Liver (tissue), 8 donors: ENCODE measurements at regions not wholly inside any gene's neighbourhood (a gene's known extent, or its start where the extent isn't known, plus 50 kb on each side); places are given as distances from the start of the nearest gene placed in this dataset.

Experiments
- DNase-seq: peaks from one replicate; pipeline ENCODE4 v3.0.0-alpha.2; 2017; ENCODE audit warnings: low spot score
- H3K27ac ChIP-seq, 2 donors: one replicate each; pipeline ENCODE4 v1.7.0; 2013; ENCODE audit warnings: inconsistent platforms in 2 of 2, low read length in 2 of 2, control low read depth in 1 of 2, low read depth in 1 of 2, mild to moderate bottlenecking in 1 of 2
- H3K27me3 ChIP-seq, 4 donors: one replicate each; pipeline versions ENCODE4 v1.6.1 to v1.7.0; 2013; ENCODE audit warnings: low read length in 3 of 4, inconsistent platforms in 1 of 4, mild to moderate bottlenecking in 1 of 4, moderate library complexity in 1 of 4; ENCODE audit not compliant: control insufficient read depth in 4 of 4, insufficient read depth in 4 of 4
- H3K36me3 ChIP-seq, 4 donors: one replicate each; pipeline versions ENCODE4 v1.6.1 to v1.7.0; 2013; ENCODE audit warnings: low read length in 3 of 4, mild to moderate bottlenecking in 3 of 4, low read depth in 1 of 4, moderate library complexity in 1 of 4; ENCODE audit not compliant: control insufficient read depth in 4 of 4, insufficient read depth in 3 of 4
- H3K4me1 ChIP-seq, 4 donors: one replicate each; pipeline versions ENCODE4 v1.6.1 to v1.7.0; 2013; ENCODE audit warnings: low read length in 3 of 4, mild to moderate bottlenecking in 3 of 4, moderate library complexity in 1 of 4; ENCODE audit not compliant: control insufficient read depth in 4 of 4, insufficient read depth in 4 of 4
- H3K4me3 ChIP-seq, 3 donors: one replicate each; pipeline versions ENCODE4 v1.6.1 to v1.7.0; 2013; ENCODE audit warnings: low read length in 3 of 3, control low read depth in 1 of 3, low read depth in 1 of 3, mild to moderate bottlenecking in 1 of 3
- H3K9ac ChIP-seq, 2 donors: one replicate each; pipeline ENCODE4 v1.7.0; 2013; ENCODE audit warnings: low read length in 2 of 2, mild to moderate bottlenecking in 2 of 2, moderate library complexity in 2 of 2, control low read depth in 1 of 2, low read depth in 1 of 2
- H3K9me3 ChIP-seq, 4 donors: one replicate each; pipeline versions ENCODE4 v1.6.1 to v1.7.0; 2013; ENCODE audit warnings: low read length in 3 of 4; ENCODE audit not compliant: control insufficient read depth in 4 of 4
- ATF3 ChIP-seq: IDR thresholded peaks from 2 replicates; pipeline ENCODE4 v1.6.1; 2016; ENCODE audit warnings: antibody characterized with exemption
- CTCF ChIP-seq: fragments of 150-350 bp; IDR thresholded peaks from 2 replicates; pipeline ENCODE4 v1.5.1; 2017; ENCODE audit warnings: improper control_type of control experiment, low read depth, low read length; ENCODE audit not compliant: missing input control
- EGR1 ChIP-seq, 2 donors: IDR thresholded peaks; 2 replicates each; pipeline ENCODE4 v1.6.1; 2016 to 2018; ENCODE audit warnings: antibody characterized with exemption in 2 of 2, low read depth in 2 of 2
- FOXA1 ChIP-seq: IDR thresholded peaks from 2 replicates; pipeline ENCODE4 v1.6.1; 2016; ENCODE audit warnings: antibody characterized with exemption
- FOXA2 ChIP-seq: IDR thresholded peaks from 2 replicates; pipeline ENCODE4 v1.6.1; 2016; ENCODE audit warnings: antibody characterized with exemption
- GABPA ChIP-seq, 2 donors: IDR thresholded peaks in 1 of 2; conservative IDR thresholded peaks in 1 of 2; 2 replicates each; pipeline ENCODE4 v1.6.1; 2016; ENCODE audit warnings: antibody characterized with exemption in 2 of 2, mild to moderate bottlenecking in 1 of 2, moderate library complexity in 1 of 2
- HNF4A ChIP-seq, 2 donors: conservative IDR thresholded peaks; 2 replicates each; pipeline ENCODE4 v1.6.1; 2016; ENCODE audit warnings: antibody characterized with exemption in 2 of 2, mild to moderate bottlenecking in 2 of 2
- HNF4G ChIP-seq: IDR thresholded peaks from 2 replicates; pipeline ENCODE4 v1.6.1; 2016; ENCODE audit warnings: antibody characterized with exemption
- JUND ChIP-seq, 2 donors: IDR thresholded peaks; 2 replicates each; pipeline ENCODE4 v1.6.1; 2016; ENCODE audit warnings: antibody characterized with exemption in 2 of 2
- MAX ChIP-seq: IDR thresholded peaks from 2 replicates; pipeline ENCODE4 v1.6.1; 2016; ENCODE audit warnings: antibody characterized with exemption
- NR2F2 ChIP-seq: IDR thresholded peaks from 2 replicates; pipeline ENCODE4 v1.6.1; 2016; ENCODE audit warnings: antibody characterized with exemption
- RAD21 ChIP-seq, 2 donors: IDR thresholded peaks; 2 replicates each; pipeline ENCODE4 v1.6.1; 2016; ENCODE audit warnings: antibody characterized with exemption in 2 of 2, mild to moderate bottlenecking in 2 of 2
- RXRA ChIP-seq, 2 donors: IDR thresholded peaks; 2 replicates each; pipeline ENCODE4 v1.6.1; 2017 to 2018; ENCODE audit warnings: antibody characterized with exemption in 2 of 2, mild to moderate bottlenecking in 1 of 2
- SP1 ChIP-seq: IDR thresholded peaks from 2 replicates; pipeline ENCODE4 v1.6.1; 2018; ENCODE audit warnings: antibody characterized with exemption, mild to moderate bottlenecking
- TAF1 ChIP-seq: conservative IDR thresholded peaks from 2 replicates; pipeline ENCODE4 v1.6.1; 2016; ENCODE audit warnings: antibody characterized with exemption, mild to moderate bottlenecking
- YY1 ChIP-seq: IDR thresholded peaks from 2 replicates; pipeline ENCODE4 v1.6.1; 2016; ENCODE audit warnings: antibody characterized with exemption, mild to moderate bottlenecking
- ZBTB33 ChIP-seq: IDR thresholded peaks from 2 replicates; pipeline ENCODE4 v1.6.1; 2016; ENCODE audit warnings: antibody characterized with exemption
- WGBS: extraction: QIAGEN DNeasy Blood & Tissue Kit; methylation state at CpG from one replicate; pipeline ENCODE4 v1.1.7; 2013; 5-methylcytosine and 5-hydroxymethylcytosine counted together
- TF ChIP-seq, protein P1 (sequence below): IDR thresholded peaks from 2 replicates; pipeline ENCODE4 v1.6.1; 2016; ENCODE audit warnings: antibody characterized with exemption, mild to moderate bottlenecking
- donor health status: healthy.
- donor health status: healthy.
- donor health status: healthy.
- donor health status: healthy.
- donor health status: healthy.

GRCh38 chr20:57111028-57111373, 155.4 kb downstream of the BMP7 start:
- no peak for DNase-seq
- H3K9me3 ChIP-seq, result no peaks in the 10 kb centered on the region
- H3K4me3 ChIP-seq, result no peak overlapping the region
- 87% methylated on average over 3 of the region's 3 CpGs for WGBS
- no peaks in the 10 kb centered on the region for H3K4me1 ChIP-seq
- no peak overlapping the region for H3K27ac ChIP-seq
- no peak overlapping the region for H3K9ac ChIP-seq
- no peaks in the 10 kb centered on the region for H3K27me3 ChIP-seq
- no peak for TF ChIP-seq ZBTB33
- TF ChIP-seq CTCF, result no peak
- no peak for TF ChIP-seq GABPA (IDR thresholded peaks at IDR 0.05 in 1 of 2, conservative IDR thresholded peaks at IDR 0.05 in 1 of 2)
- TF ChIP-seq FOXA2, result no peak
- TF ChIP-seq, protein P1, sequence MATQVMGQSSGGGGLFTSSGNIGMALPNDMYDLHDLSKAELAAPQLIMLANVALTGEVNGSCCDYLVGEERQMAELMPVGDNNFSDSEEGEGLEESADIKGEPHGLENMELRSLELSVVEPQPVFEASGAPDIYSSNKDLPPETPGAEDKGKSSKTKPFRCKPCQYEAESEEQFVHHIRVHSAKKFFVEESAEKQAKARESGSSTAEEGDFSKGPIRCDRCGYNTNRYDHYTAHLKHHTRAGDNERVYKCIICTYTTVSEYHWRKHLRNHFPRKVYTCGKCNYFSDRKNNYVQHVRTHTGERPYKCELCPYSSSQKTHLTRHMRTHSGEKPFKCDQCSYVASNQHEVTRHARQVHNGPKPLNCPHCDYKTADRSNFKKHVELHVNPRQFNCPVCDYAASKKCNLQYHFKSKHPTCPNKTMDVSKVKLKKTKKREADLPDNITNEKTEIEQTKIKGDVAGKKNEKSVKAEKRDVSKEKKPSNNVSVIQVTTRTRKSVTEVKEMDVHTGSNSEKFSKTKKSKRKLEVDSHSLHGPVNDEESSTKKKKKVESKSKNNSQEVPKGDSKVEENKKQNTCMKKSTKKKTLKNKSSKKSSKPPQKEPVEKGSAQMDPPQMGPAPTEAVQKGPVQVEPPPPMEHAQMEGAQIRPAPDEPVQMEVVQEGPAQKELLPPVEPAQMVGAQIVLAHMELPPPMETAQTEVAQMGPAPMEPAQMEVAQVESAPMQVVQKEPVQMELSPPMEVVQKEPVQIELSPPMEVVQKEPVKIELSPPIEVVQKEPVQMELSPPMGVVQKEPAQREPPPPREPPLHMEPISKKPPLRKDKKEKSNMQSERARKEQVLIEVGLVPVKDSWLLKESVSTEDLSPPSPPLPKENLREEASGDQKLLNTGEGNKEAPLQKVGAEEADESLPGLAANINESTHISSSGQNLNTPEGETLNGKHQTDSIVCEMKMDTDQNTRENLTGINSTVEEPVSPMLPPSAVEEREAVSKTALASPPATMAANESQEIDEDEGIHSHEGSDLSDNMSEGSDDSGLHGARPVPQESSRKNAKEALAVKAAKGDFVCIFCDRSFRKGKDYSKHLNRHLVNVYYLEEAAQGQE, result no peak
- TF ChIP-seq TAF1, result no peak
- no peak for TF ChIP-seq FOXA1
- no peak for TF ChIP-seq RXRA (IDR thresholded peaks at IDR 0.05)
- no peak for TF ChIP-seq HNF4A (conservative IDR thresholded peaks at IDR 0.05)
- no peak for TF ChIP-seq NR2F2
- no peak for TF ChIP-seq SP1
- no peak for TF ChIP-seq RAD21 (IDR thresholded peaks at IDR 0.05)
- TF ChIP-seq JUND (IDR thresholded peaks at IDR 0.05), result no peak
- TF ChIP-seq EGR1 (IDR thresholded peaks at IDR 0.05; ENCODE audit: low read depth in 2 of 2), result no peak
- no peak for TF ChIP-seq MAX
- no peak for TF ChIP-seq HNF4G
- H3K36me3 ChIP-seq, result no peaks in the 10 kb centered on the region

DNA sequence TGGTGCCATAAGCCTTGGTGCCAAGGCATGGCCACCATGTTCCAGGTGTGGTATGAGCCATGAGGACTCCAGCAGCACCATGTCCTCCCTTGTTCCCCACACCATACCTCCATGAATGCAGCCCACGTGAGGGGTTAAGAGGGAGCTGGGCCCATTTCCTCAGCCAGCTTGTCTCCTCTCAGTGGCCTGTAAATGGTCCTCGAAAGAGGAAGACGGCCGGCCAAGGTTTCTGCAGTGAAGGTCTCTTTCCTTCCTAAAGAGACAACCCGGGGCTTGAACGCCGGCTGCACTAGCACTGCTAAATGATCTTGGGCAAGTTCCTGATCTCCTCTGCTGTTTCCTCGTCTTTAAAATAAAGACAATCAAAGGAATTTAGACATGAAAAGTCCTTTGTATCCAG, 154.0 kb downstream of the BMP7 start:
- Histone ChIP-seq H3K9me3 (no peaks in the 10 kb centered on the region), H3K4me1 (no peaks in the 10 kb centered on the region), H3K27me3 (no peaks in the 10 kb centered on the region), H3K36me3 (no peaks in the 10 kb centered on the region), H3K27ac (no peak overlapping the region), H3K4me3 (no peak overlapping the region), H3K9ac (no peak overlapping the region)
- 85% methylated on average over 8 of the region's 8 CpGs for WGBS
- DNase-seq, result no peak
- TF ChIP-seq YY1, result no peak
- TF ChIP-seq RAD21 (IDR thresholded peaks at IDR 0.05), result no peak
- no peak for TF ChIP-seq JUND (IDR thresholded peaks at IDR 0.05)
- TF ChIP-seq NR2F2, result no peak
- TF ChIP-seq CTCF, result no peak
- no peak for TF ChIP-seq HNF4G
- TF ChIP-seq ATF3, result no peak
- TF ChIP-seq FOXA1, result no peak
- no peak for TF ChIP-seq HNF4A (conservative IDR thresholded peaks at IDR 0.05)
- TF ChIP-seq SP1, result no peak
- TF ChIP-seq MAX, result no peak
- TF ChIP-seq, protein P1, result no peak
- no peak for TF ChIP-seq FOXA2
